ENCODE measurements at regions not wholly inside any gene's neighbourhood (a gene's known extent, or its start where the extent isn't known, plus 50 kb on each side); places are given as distances from the start of the nearest gene placed in this dataset.

DNA sequence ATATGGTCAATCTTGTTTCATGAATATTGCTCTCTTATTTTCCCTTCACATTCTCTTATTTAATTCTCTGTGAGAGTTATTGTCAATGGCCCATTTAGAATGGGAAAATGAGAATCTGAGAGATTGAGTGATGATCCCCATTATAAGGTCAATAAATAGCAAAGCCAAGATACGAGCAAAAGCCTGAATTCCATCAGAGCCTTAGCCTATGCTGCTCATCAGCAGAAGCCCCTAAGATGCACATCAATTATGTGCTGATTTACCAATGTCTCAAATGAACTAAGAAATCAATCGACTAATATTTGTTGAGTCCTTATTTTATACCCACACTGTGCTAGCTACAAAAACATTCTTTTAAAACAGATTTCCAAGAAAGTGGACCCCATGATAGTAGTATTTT, 330.8 kb upstream of the DDI1 start:
- TF ChIP-seq EZH2phosphoT487 (IDR thresholded peaks at IDR 0.05; ENCODE audit: insufficient read depth, low read depth) = no peak
- no peak for TF ChIP-seq EZH2 (IDR thresholded peaks at IDR 0.05; ENCODE audit: insufficient read depth, poor library complexity, severe bottlenecking)

All from GM23248 (cell line).